ENCODE measurements at regions not wholly inside any gene's neighbourhood (a gene's known extent, or its start where the extent isn't known, plus 50 kb on each side); places are given as distances from the start of the nearest gene placed in this dataset.

GRCh38 chr6:150537491-150537890, 62.2 kb upstream of the PLEKHG1 start:
- no peak for TF ChIP-seq EZH2 (IDR thresholded peaks at IDR 0.05; ENCODE audit: borderline replicate concordance)
- TF ChIP-seq, protein P1, sequence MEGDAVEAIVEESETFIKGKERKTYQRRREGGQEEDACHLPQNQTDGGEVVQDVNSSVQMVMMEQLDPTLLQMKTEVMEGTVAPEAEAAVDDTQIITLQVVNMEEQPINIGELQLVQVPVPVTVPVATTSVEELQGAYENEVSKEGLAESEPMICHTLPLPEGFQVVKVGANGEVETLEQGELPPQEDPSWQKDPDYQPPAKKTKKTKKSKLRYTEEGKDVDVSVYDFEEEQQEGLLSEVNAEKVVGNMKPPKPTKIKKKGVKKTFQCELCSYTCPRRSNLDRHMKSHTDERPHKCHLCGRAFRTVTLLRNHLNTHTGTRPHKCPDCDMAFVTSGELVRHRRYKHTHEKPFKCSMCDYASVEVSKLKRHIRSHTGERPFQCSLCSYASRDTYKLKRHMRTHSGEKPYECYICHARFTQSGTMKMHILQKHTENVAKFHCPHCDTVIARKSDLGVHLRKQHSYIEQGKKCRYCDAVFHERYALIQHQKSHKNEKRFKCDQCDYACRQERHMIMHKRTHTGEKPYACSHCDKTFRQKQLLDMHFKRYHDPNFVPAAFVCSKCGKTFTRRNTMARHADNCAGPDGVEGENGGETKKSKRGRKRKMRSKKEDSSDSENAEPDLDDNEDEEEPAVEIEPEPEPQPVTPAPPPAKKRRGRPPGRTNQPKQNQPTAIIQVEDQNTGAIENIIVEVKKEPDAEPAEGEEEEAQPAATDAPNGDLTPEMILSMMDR (IDR thresholded peaks at IDR 0.05; ENCODE audit: poor library complexity) = no peak
- no peak for TF ChIP-seq EZH2phosphoT487 (IDR thresholded peaks at IDR 0.05; ENCODE audit: low read depth, severe bottlenecking, unreplicated experiment)

Data from hepatocyte (in vitro differentiated cells).